NCI-H128 (cell line): ENCODE measurements at regions not wholly inside any gene's neighbourhood (a gene's known extent, or its start where the extent isn't known, plus 50 kb on each side); places are given as distances from the start of the nearest gene placed in this dataset.
"Not testable (repeated sequence)": the region's sequence is repeated elsewhere in the genome, so short reads cannot be mapped to it uniquely, and the experiment has no call there.

Source experiments
- DNase-seq: peaks from one replicate; lab custom pipeline; 2025; ENCODE audit not compliant: unreplicated experiment; lab: John Stamatoyannopoulos, UW

- no peak for DNase-seq
These were observed 226.3 kb upstream of the B3GALT2 start for GRCh38 chr1:193412748-193413147.

- no peak for DNase-seq
These were observed 225.3 kb upstream of the B3GALT2 start for GRCh38 chr1:193411714-193412113.

- no peak for DNase-seq
These were observed 224.8 kb upstream of the B3GALT2 start for GRCh38 chr1:193411215-193411614.

GRCh38 chr1:193408782-193409293 is 222.4 kb upstream of the B3GALT2 start:
- no peak for DNase-seq

- no peak for DNase-seq
These were observed 220.5 kb upstream of the B3GALT2 start for GRCh38 chr1:193406901-193407300.

- no peak for DNase-seq
These were observed 217.8 kb upstream of the B3GALT2 start for GRCh38 chr1:193404236-193404635.

GRCh38 chr1:193402977-193403376 is 216.6 kb upstream of the B3GALT2 start:
- no peak for DNase-seq

GRCh38 chr1:193402037-193402436 is 215.6 kb upstream of the B3GALT2 start:
- no peak for DNase-seq

- no peak for DNase-seq
These were observed 207.9 kb upstream of the B3GALT2 start for GRCh38 chr1:193394336-193394735.

GRCh38 chr1:193392686-193393085 is 206.3 kb upstream of the B3GALT2 start:
- no peak for DNase-seq

GRCh38 chr1:193388683-193389082 is 202.3 kb upstream of the B3GALT2 start:
- DNase-seq: no peak

- no peak for DNase-seq
These were observed 201.8 kb upstream of the B3GALT2 start for GRCh38 chr1:193388165-193388564.

- no peak for DNase-seq
These were observed 201.0 kb upstream of the B3GALT2 start for GRCh38 chr1:193387406-193387805.

GRCh38 chr1:193378451-193378850 is 192.0 kb upstream of the B3GALT2 start:
- DNase-seq: not testable (repeated sequence)

GRCh38 chr1:193377472-193377871 is 191.1 kb upstream of the B3GALT2 start:
- no peak for DNase-seq

- DNase-seq: no peak
These were observed 186.1 kb upstream of the B3GALT2 start for GRCh38 chr1:193372553-193372952.

GRCh38 chr1:193368302-193368701 is 181.9 kb upstream of the B3GALT2 start:
- DNase-seq: no peak

GRCh38 chr1:193367863-193368262 is 181.4 kb upstream of the B3GALT2 start:
- DNase-seq: no peak

- no peak for DNase-seq
These were observed 180.5 kb upstream of the B3GALT2 start for GRCh38 chr1:193366764-193367507.

- DNase-seq: no peak
These were observed 179.6 kb upstream of the B3GALT2 start for GRCh38 chr1:193365966-193366365.

- no peak for DNase-seq
These were observed 173.2 kb upstream of the B3GALT2 start for GRCh38 chr1:193359631-193360030.

- DNase-seq: no peak
These were observed 172.0 kb upstream of the B3GALT2 start for GRCh38 chr1:193358419-193358818.

GRCh38 chr1:193356249-193356648 is 169.8 kb upstream of the B3GALT2 start:
- no peak for DNase-seq
